Loucy (cell line): ENCODE measurements at regions not wholly inside any gene's neighbourhood (a gene's known extent, or its start where the extent isn't known, plus 50 kb on each side); places are given as distances from the start of the nearest gene placed in this dataset.
"Not testable (repeated sequence)": the region's sequence is repeated elsewhere in the genome, so short reads cannot be mapped to it uniquely, and the experiment has no call there.

ENCODE experiments used
- EZH2phosphoT487 ChIP-seq: fragments of 200-600 bp; IDR thresholded peaks from 2 replicates; pipeline ENCODE4 v1.6.1; 2018; ENCODE audit warnings: antibody characterized with exemption, mild to moderate bottlenecking, moderate library complexity, borderline replicate concordance
- TF ChIP-seq, protein P1 (sequence below): fragments of 200-600 bp; sonication (generic); conservative IDR thresholded peaks from 2 replicates; pipeline ENCODE4 v1.5.1; 2014; ENCODE audit warnings: mild to moderate bottlenecking, antibody characterized with exemption, low read length

GRCh38 chr5:126029282-126029681 is 393.9 kb upstream of the GRAMD2B start:
- TF ChIP-seq, protein P1, sequence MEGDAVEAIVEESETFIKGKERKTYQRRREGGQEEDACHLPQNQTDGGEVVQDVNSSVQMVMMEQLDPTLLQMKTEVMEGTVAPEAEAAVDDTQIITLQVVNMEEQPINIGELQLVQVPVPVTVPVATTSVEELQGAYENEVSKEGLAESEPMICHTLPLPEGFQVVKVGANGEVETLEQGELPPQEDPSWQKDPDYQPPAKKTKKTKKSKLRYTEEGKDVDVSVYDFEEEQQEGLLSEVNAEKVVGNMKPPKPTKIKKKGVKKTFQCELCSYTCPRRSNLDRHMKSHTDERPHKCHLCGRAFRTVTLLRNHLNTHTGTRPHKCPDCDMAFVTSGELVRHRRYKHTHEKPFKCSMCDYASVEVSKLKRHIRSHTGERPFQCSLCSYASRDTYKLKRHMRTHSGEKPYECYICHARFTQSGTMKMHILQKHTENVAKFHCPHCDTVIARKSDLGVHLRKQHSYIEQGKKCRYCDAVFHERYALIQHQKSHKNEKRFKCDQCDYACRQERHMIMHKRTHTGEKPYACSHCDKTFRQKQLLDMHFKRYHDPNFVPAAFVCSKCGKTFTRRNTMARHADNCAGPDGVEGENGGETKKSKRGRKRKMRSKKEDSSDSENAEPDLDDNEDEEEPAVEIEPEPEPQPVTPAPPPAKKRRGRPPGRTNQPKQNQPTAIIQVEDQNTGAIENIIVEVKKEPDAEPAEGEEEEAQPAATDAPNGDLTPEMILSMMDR = not testable (repeated sequence)
- TF ChIP-seq EZH2phosphoT487 = not testable (repeated sequence)
